Pancreas (tissue), 10 donors: ENCODE measurements at regions not wholly inside any gene's neighbourhood (a gene's known extent, or its start where the extent isn't known, plus 50 kb on each side); places are given as distances from the start of the nearest gene placed in this dataset.
A peak's percentile ranks its signal among the peaks of the same experiment; 100 is the strongest.

Experiments used
- ATAC-seq, 4 donors: fragments of 200-7000 bp; cut with Tn5 transposase; one replicate each; pipeline versions ENCODE4 v1.8.0 to v1.9.1; 2020; ENCODE audit warnings: mild to moderate bottlenecking in 4 of 4, moderate library complexity in 4 of 4
- DNase-seq, 6 donors: peaks; one replicate each; pipeline ENCODE4 v3.0.0-alpha.2; 2020
- FAIRE-seq: peaks from 2 replicates; lab custom pipeline; 2012; peaks lifted over from hg19 to GRCh38; lab: Jason Lieb, UNC
- H3K27ac ChIP-seq, 4 donors: fragments of 200-600 bp; sonication (generic); 1 replicate in 3 of 4; 2 replicates in 1 of 4; pipeline versions ENCODE4 v1.5.0 to v1.8.0; 2020
- H3K27me3 ChIP-seq, 4 donors: fragments of 200-600 bp; one replicate each; pipeline ENCODE4 v1.8.0; 2021
- H3K36me3 ChIP-seq, 3 donors: fragments of 200-600 bp; sonication (generic) in 1 of 3; one replicate each; pipeline versions ENCODE4 v1.5.0 to v1.8.0; 2020 to 2021
- H3K4me1 ChIP-seq, 3 donors: fragments of 200-600 bp; one replicate each; pipeline ENCODE4 v1.8.0; 2021
- H3K4me3 ChIP-seq, 4 donors: fragments of 200-600 bp; sonication (generic) in 2 of 4; one replicate each; pipeline versions ENCODE4 v1.5.0 to v1.8.0; 2020 to 2021
- H3K9me3 ChIP-seq, 4 donors: fragments of 200-600 bp; one replicate each; pipeline ENCODE4 v1.8.0; 2021
- CTCF ChIP-seq, 4 donors: fragments of 200-600 bp; sonication (generic) in 3 of 4; IDR thresholded peaks; one replicate each; pipeline versions ENCODE4 v1.5.0 to v1.8.0; 2021; ENCODE audit warnings: antibody characterized with exemption in 4 of 4
- WGBS, 2 donors: extraction: QIAGEN DNeasy Blood & Tissue Kit; methylation state at CpG; one replicate each; pipeline ENCODE4 v1.1.7; 2013; 5-methylcytosine and 5-hydroxymethylcytosine counted together
- intact Hi-C, 3 donors: fragments of 100-400 bp; cut with DNase I; formaldehyde crosslinking; loops; one replicate each; pipeline versions ENCODE4 v1.11.1 to v1.14.2; 2022
- donor health status: healthy with polysubstance abuse.
- donor health status: DM: no; HTN: no; CAD: no; lungs with moderate emphysema.
- donor health status: DM: no; HTN: no; CAD: no.
- donor health status: control.
- donor health status: control.
- donor health status: Bipolar disorder and iron deficiency.
- donor health status: DM: yes; HTN: yes; CAD: no.
- donor health status: DM: no; HTN: no; CAD: no.
- donor health status: DM: no; HTN: no; CAD: no.
- donor health status: DM: yes; HTN: yes; CAD: no.

GRCh38 chr11:121892131-121892681 lies 223.8 kb downstream of the BLID start:
- 46 to 61% methylated on average over 3 of the region's 3 CpGs for WGBS, 2 donors
- FAIRE-seq (no peak), DNase-seq (peak in 1 of 6 donors; percentile 52), ATAC-seq (no peak)
- Histone ChIP-seq H3K9me3 (no peaks in the 10 kb centered on the region), H3K36me3 (no peaks in the 10 kb centered on the region), H3K4me1 (peaks cover 0 to 4% (median 0%) of the 10 kb centered on the region in 3 donors), H3K4me3 (no peak overlapping the region), H3K27me3 (no peaks in the 10 kb centered on the region), H3K27ac (no peak overlapping the region)
- intact Hi-C loops = no loop called here
- no peak for TF ChIP-seq CTCF (IDR thresholded peaks at IDR 0.05)

GRCh38 chr11:121890946-121891515 lies 225.0 kb downstream of the BLID start:
- H3K36me3 ChIP-seq = no peaks in the 10 kb centered on the region
- DNase-seq (no peak), ATAC-seq (peak in 1 of 4 donors; percentile 42), FAIRE-seq (no peak)
- H3K4me3 ChIP-seq = no peak overlapping the region
- TF ChIP-seq CTCF (IDR thresholded peaks at IDR 0.05) = no peak
- peaks cover 0 to 4% (median 0%) of the 10 kb centered on the region in 3 donors for H3K4me1 ChIP-seq
- 66 to 82% methylated on average over 6 of the region's 6 CpGs for WGBS, 2 donors
- H3K9me3 ChIP-seq = no peaks in the 10 kb centered on the region
- intact Hi-C loops = no loop called here
- no peak overlapping the region for H3K27ac ChIP-seq
- no peaks in the 10 kb centered on the region for H3K27me3 ChIP-seq

- ATAC-seq = no peak
- no peak for FAIRE-seq
- Histone ChIP-seq H3K27me3 (no peaks in the 10 kb centered on the region), H3K4me1 (peaks cover 0 to 4% (median 0%) of the 10 kb centered on the region in 3 donors), H3K27ac (no peak overlapping the region), H3K4me3 (no peak overlapping the region), H3K9me3 (no peaks in the 10 kb centered on the region), H3K36me3 (no peaks in the 10 kb centered on the region)
- 54 to 58% methylated on average over 2 of the region's 2 CpGs for WGBS, 2 donors
- TF ChIP-seq CTCF (IDR thresholded peaks at IDR 0.05) = no peak
- intact Hi-C loops = no loop called here
- no peak for DNase-seq
Measured at GRCh38 chr11:121890377-121890776, 225.6 kb downstream of the BLID start.

- Histone ChIP-seq H3K9me3 (no peaks in the 10 kb centered on the region), H3K4me3 (no peak overlapping the region), H3K36me3 (no peaks in the 10 kb centered on the region), H3K27ac (no peak overlapping the region), H3K27me3 (no peaks in the 10 kb centered on the region), H3K4me1 (peaks cover 0 to 4% (median 0%) of the 10 kb centered on the region in 3 donors)
- intact Hi-C loops = no loop called here
- DNase-seq = no peak
- ATAC-seq = no peak
- WGBS, 2 donors = 54 to 61% methylated on average over 1 of the region's 1 CpG
- no peak for FAIRE-seq
- no peak for TF ChIP-seq CTCF (IDR thresholded peaks at IDR 0.05)
Measured at GRCh38 chr11:121889931-121890330, 226.1 kb downstream of the BLID start.

- DNase-seq (no peak), FAIRE-seq (no peak), ATAC-seq (no peak)
- intact Hi-C loops = no loop called here
- no peak overlapping the region for H3K4me3 ChIP-seq
- H3K27me3 ChIP-seq = no peaks in the 10 kb centered on the region
- H3K27ac ChIP-seq = no peak overlapping the region
- 82 to 90% methylated on average over 6 of the region's 6 CpGs for WGBS, 2 donors
- no peaks in the 10 kb centered on the region for H3K36me3 ChIP-seq
- peaks cover 0 to 4% (median 0%) of the 10 kb centered on the region in 3 donors for H3K4me1 ChIP-seq
- TF ChIP-seq CTCF (IDR thresholded peaks at IDR 0.05) = no peak
- H3K9me3 ChIP-seq = no peaks in the 10 kb centered on the region
Measured at GRCh38 chr11:121889186-121889585, 226.8 kb downstream of the BLID start.
